ENCODE measurements at regions not wholly inside any gene's neighbourhood (a gene's known extent, or its start where the extent isn't known, plus 50 kb on each side); places are given as distances from the start of the nearest gene placed in this dataset.

DNA sequence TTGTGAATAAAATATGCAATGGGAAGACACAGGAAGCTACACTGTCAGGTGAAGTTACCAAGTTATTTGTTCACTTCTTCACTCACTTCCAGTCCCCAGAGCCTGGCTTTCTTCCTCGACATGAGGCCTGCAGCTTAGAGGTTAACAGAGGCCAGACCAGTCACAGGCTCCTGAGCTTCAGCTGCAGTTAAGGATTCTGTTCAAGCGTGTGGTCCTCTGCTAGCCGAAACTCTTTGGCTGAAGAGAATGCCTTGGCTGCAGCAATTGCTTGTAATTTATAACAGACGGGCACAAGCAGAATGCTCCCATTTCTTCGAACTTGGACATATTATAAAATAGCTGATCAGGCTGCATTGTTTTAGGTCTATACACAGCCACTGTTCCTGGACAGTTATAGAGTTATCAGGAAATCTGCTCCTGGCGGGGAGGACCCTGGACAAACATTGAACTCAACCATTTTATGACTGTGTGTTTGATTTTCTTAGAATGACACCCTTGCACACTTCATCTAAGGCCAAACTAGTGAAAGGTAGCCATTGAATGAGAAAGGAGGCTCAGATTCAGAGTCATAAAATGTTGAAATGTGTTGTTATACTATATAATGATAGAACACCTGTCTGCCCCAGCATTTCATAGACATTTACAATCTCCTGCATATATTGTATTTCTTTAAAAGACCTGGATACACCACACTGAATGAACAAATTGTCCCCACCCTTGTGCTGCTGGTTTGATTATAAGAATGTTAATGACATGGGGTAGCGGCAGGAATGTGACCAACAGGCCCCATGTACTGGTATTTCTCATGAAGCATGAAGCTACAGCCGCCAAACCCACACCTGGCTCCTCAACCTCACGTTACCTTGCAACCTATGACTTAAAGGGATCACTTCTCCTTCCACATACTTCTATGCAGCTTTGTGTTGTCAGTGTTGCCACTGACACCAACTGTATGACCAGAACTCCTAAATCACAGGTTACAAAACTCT lies 153.6 kb downstream of the TDRD15 start:
- Histone ChIP-seq H3K9me3 (ENCODE audit: control insufficient read depth in 3 of 3, low read length in 3 of 3) (no peaks in the 10 kb centered on the region), H3K27ac (ENCODE audit: low read depth, low read length) (no peak overlapping the region), H3K36me3 (ENCODE audit: control insufficient read depth in 3 of 3, insufficient read depth in 3 of 3, low read length in 3 of 3) (no peaks in the 10 kb centered on the region), H3K9ac (ENCODE audit: low read depth in 1 of 3, low read length in 3 of 3) (no peak overlapping the region), H3K27me3 (ENCODE audit: control insufficient read depth in 3 of 3, insufficient read depth in 3 of 3, low read length in 3 of 3) (peaks cover 0 to 2% (median 0%) of the 10 kb centered on the region in 3 donors), H3K4me3 (ENCODE audit: low read length in 3 of 3) (no peak overlapping the region), H3K4me1 (ENCODE audit: control insufficient read depth in 3 of 3, insufficient read depth in 3 of 3, low read length in 3 of 3) (no peaks in the 10 kb centered on the region)

DNA sequence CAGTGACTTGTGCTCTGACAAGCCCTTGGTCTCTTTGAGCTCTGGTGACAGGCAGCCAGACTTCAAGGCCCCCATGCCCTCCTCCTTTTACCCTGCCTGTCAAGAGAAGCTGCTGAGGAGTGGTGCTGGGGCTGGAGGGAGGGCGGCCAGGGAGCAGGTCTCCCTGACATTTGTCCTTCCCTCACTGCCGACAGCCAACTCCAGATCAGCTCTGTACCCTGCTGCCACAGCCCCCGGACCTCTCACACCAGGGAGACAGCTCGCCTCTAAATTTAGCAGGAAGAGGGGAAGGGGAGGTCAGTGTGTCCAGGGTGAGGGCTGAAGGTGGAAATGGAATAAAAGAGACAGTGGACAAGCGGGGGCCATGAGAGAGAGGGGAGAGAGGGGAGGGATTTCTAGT lies 155.8 kb downstream of the TDRD15 start:
- H3K9ac ChIP-seq (ENCODE audit: low read depth in 1 of 3, low read length in 3 of 3) = no peak overlapping the region
- peaks cover 0 to 2% (median 0%) of the 10 kb centered on the region in 3 donors for H3K27me3 ChIP-seq (ENCODE audit: control insufficient read depth in 3 of 3, insufficient read depth in 3 of 3, low read length in 3 of 3)
- H3K9me3 ChIP-seq (ENCODE audit: control insufficient read depth in 3 of 3, low read length in 3 of 3) = no peaks in the 10 kb centered on the region
- H3K4me3 ChIP-seq (ENCODE audit: low read length in 3 of 3) = no peak overlapping the region
- no peak overlapping the region for H3K27ac ChIP-seq (ENCODE audit: low read depth, low read length)
- H3K4me1 ChIP-seq (ENCODE audit: control insufficient read depth in 3 of 3, insufficient read depth in 3 of 3, low read length in 3 of 3) = no peaks in the 10 kb centered on the region
- H3K36me3 ChIP-seq (ENCODE audit: control insufficient read depth in 3 of 3, insufficient read depth in 3 of 3, low read length in 3 of 3) = no peaks in the 10 kb centered on the region

DNA sequence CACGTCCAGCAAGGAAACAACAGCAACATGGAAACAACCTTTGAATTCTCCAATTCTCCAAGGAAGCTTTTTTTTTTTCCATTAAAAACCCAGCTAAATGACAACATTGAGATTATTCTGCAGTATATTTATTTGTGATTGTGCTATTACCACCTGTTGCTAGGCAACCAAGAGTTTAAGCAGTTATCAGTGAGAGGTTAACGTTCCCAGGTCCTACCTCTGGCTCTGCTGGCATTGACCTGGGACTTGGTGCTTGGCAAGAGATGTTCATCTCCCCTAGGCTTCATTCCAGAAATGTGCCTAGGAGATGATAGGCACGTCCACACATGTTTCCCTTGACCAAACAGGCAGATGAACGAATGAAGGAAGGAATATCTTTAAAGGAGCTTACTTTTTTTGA lies 157.0 kb downstream of the TDRD15 start:
- Histone ChIP-seq H3K36me3 (ENCODE audit: control insufficient read depth in 3 of 3, insufficient read depth in 3 of 3, low read length in 3 of 3) (no peaks in the 10 kb centered on the region), H3K27me3 (ENCODE audit: control insufficient read depth in 3 of 3, insufficient read depth in 3 of 3, low read length in 3 of 3) (peaks cover 0 to 2% (median 0%) of the 10 kb centered on the region in 3 donors), H3K27ac (ENCODE audit: low read depth, low read length) (no peak overlapping the region), H3K9ac (ENCODE audit: low read depth in 1 of 3, low read length in 3 of 3) (no peak overlapping the region), H3K4me3 (ENCODE audit: low read length in 3 of 3) (no peak overlapping the region), H3K9me3 (ENCODE audit: control insufficient read depth in 3 of 3, low read length in 3 of 3) (no peaks in the 10 kb centered on the region), H3K4me1 (ENCODE audit: control insufficient read depth in 3 of 3, insufficient read depth in 3 of 3, low read length in 3 of 3) (no peaks in the 10 kb centered on the region)

DNA sequence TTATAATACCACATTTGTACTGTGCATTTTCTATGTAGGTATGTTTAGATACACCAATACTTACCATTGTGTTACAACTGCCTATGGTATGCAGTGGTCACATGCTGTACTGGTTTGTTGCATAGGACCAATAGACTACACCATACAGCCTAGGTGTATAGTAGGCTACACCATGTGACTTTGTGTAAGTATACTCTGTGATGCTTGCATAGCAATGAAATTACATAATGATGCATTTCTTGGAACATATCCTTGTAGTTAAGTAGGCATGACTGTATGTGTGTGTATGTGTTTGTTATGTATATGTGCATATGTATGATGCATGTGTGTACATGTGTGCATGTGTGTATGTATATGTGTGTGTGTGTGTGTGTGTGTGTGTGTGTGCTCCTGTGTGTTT lies 157.6 kb downstream of the TDRD15 start:
- Histone ChIP-seq H3K27me3 (ENCODE audit: control insufficient read depth in 3 of 3, insufficient read depth in 3 of 3, low read length in 3 of 3) (no peaks in the 10 kb centered on the region), H3K9ac (ENCODE audit: low read depth in 1 of 3, low read length in 3 of 3) (no peak overlapping the region), H3K27ac (ENCODE audit: low read depth, low read length) (no peak overlapping the region), H3K4me3 (ENCODE audit: low read length in 3 of 3) (no peak overlapping the region), H3K4me1 (ENCODE audit: control insufficient read depth in 3 of 3, insufficient read depth in 3 of 3, low read length in 3 of 3) (no peaks in the 10 kb centered on the region), H3K36me3 (ENCODE audit: control insufficient read depth in 3 of 3, insufficient read depth in 3 of 3, low read length in 3 of 3) (no peaks in the 10 kb centered on the region), H3K9me3 (ENCODE audit: control insufficient read depth in 3 of 3, low read length in 3 of 3) (no peaks in the 10 kb centered on the region)

DNA sequence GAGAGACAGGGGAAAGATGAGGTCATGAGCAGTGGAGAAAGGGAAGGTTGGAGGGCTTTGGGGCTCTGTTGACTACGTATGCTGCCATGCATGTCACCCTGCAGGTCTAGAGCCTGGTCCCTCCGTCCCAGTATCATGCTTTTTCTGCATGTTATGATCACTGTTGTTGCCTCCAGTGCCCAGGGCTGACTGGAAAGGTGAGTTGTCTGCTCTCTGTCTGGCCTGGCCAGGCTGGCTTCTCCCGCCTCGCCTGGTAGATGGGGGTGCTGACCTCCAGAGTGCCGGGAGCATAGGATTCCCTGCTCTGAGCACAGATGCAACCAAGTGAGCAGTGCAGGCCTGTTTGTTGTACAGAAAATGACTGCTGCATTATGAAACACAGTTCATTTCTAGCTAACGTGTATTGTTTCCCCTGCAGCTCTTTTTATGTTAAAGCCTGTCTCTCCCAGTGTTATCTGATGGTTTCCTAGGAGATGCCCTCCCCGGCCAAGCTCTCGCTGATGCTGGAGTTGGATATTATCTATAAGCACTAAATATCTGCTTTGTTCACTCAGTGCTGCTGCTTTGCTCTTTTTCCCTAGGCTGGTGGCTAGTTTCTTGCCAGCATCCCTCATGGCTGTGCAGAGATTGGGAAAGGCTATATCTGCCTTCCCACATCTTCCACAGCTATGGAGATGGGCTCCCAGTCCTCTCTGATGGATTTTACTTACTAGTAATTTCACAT lies 158.2 kb downstream of the TDRD15 start:
- H3K27me3 ChIP-seq (ENCODE audit: control insufficient read depth in 3 of 3, insufficient read depth in 3 of 3, low read length in 3 of 3) = no peaks in the 10 kb centered on the region
- no peaks in the 10 kb centered on the region for H3K36me3 ChIP-seq (ENCODE audit: control insufficient read depth in 3 of 3, insufficient read depth in 3 of 3, low read length in 3 of 3)
- H3K9ac ChIP-seq (ENCODE audit: low read depth in 1 of 3, low read length in 3 of 3) = no peak overlapping the region
- no peaks in the 10 kb centered on the region for H3K9me3 ChIP-seq (ENCODE audit: control insufficient read depth in 3 of 3, low read length in 3 of 3)
- H3K4me1 ChIP-seq (ENCODE audit: control insufficient read depth in 3 of 3, insufficient read depth in 3 of 3, low read length in 3 of 3) = no peaks in the 10 kb centered on the region
- H3K4me3 ChIP-seq (ENCODE audit: low read length in 3 of 3) = no peak overlapping the region
- H3K27ac ChIP-seq (ENCODE audit: low read depth, low read length) = no peak overlapping the region

DNA sequence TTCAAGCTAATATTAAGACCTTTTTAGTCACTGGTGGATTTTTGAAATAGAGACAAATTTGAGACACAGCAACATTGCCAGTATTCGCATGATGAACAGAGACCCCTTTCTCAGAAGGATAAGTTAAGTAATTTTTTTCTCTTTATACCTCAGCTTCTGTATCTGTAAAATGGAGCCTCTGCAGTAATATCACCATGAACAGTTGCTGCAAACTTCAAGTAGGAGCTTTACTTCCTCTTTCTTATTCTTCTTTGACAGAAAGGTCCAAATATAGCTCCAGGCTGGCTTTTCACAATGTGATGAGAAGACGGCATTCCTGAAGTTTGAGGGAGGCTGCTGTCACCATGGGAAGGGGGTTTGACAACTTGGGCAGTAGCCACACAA lies 158.7 kb downstream of the TDRD15 start:
- Histone ChIP-seq H3K27ac (ENCODE audit: low read depth, low read length) (no peak overlapping the region), H3K9ac (ENCODE audit: low read depth in 1 of 3, low read length in 3 of 3) (no peak overlapping the region), H3K27me3 (ENCODE audit: control insufficient read depth in 3 of 3, insufficient read depth in 3 of 3, low read length in 3 of 3) (no peaks in the 10 kb centered on the region), H3K4me1 (ENCODE audit: control insufficient read depth in 3 of 3, insufficient read depth in 3 of 3, low read length in 3 of 3) (no peaks in the 10 kb centered on the region), H3K4me3 (ENCODE audit: low read length in 3 of 3) (no peak overlapping the region), H3K9me3 (ENCODE audit: control insufficient read depth in 3 of 3, low read length in 3 of 3) (no peaks in the 10 kb centered on the region), H3K36me3 (ENCODE audit: control insufficient read depth in 3 of 3, insufficient read depth in 3 of 3, low read length in 3 of 3) (no peaks in the 10 kb centered on the region)

DNA sequence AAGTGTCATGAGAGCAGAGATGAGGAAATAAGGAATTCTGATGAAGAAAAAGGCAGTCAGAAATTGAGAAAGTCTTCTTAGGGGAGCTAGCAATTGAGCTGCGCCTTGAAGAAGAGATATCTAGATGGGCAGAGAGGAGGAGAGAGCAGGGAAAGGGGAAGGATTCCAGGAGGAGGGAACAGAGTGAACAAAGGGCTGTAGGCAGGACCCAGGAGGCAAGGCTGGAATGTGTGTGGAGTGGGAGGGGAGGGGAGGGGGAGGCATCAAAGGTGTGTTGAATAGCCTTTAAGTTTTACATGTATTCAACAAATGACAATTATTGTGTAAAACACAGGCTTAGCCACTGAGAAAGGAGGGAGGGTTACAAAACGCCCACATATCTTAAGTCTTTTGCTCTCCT lies 164.5 kb downstream of the TDRD15 start:
- Histone ChIP-seq H3K36me3 (ENCODE audit: control insufficient read depth in 3 of 3, insufficient read depth in 3 of 3, low read length in 3 of 3) (no peaks in the 10 kb centered on the region), H3K9ac (ENCODE audit: low read depth in 1 of 3, low read length in 3 of 3) (no peak overlapping the region), H3K27ac (ENCODE audit: low read depth, low read length) (no peak overlapping the region), H3K9me3 (ENCODE audit: control insufficient read depth in 3 of 3, low read length in 3 of 3) (no peaks in the 10 kb centered on the region), H3K27me3 (ENCODE audit: control insufficient read depth in 3 of 3, insufficient read depth in 3 of 3, low read length in 3 of 3) (no peaks in the 10 kb centered on the region), H3K4me1 (ENCODE audit: control insufficient read depth in 3 of 3, insufficient read depth in 3 of 3, low read length in 3 of 3) (no peaks in the 10 kb centered on the region), H3K4me3 (ENCODE audit: low read length in 3 of 3) (no peak overlapping the region)

DNA sequence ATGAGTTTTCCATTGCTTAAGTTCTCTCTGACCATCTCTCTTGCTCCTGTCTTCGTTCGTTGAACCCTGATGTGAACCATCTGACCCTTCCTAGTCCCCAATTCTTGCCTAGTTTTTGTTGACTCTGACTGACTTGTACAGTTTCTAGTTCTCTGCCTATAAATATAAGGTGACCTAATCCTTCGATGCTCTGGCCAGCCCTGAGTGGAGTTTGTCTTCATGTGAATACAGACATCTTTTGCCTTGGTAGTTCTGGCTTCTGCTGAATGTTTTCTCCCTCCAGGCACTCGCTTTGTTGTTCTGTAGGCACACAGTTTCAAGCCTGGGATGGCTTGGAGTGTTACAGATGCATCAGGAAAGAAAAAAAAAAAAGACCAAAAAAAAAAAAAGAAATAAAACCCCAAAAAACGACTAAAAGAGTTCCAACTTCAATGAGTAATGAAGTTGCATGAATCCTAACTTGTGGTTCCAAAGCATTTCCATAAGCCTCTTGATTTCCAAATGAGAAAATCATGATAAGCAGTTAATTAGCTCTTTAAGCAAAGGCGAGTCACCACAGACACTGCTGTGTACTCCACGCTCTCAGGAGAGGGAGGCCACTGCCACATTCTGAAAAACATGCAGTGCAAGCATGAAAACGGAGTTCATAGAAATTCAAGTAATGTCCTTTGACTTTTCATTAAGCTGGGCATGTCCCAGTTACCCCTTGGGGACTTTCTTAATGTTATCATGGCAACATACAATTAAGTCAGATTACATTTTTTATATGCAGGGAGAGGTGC lies 165.2 kb downstream of the TDRD15 start:
- Histone ChIP-seq H3K36me3 (ENCODE audit: control insufficient read depth in 3 of 3, insufficient read depth in 3 of 3, low read length in 3 of 3) (no peaks in the 10 kb centered on the region), H3K4me3 (ENCODE audit: low read length in 3 of 3) (no peak overlapping the region), H3K27ac (ENCODE audit: low read depth, low read length) (no peak overlapping the region), H3K4me1 (ENCODE audit: control insufficient read depth in 3 of 3, insufficient read depth in 3 of 3, low read length in 3 of 3) (no peaks in the 10 kb centered on the region), H3K9me3 (ENCODE audit: control insufficient read depth in 3 of 3, low read length in 3 of 3) (no peaks in the 10 kb centered on the region), H3K27me3 (ENCODE audit: control insufficient read depth in 3 of 3, insufficient read depth in 3 of 3, low read length in 3 of 3) (no peaks in the 10 kb centered on the region), H3K9ac (ENCODE audit: low read depth in 1 of 3, low read length in 3 of 3) (no peak overlapping the region)

DNA sequence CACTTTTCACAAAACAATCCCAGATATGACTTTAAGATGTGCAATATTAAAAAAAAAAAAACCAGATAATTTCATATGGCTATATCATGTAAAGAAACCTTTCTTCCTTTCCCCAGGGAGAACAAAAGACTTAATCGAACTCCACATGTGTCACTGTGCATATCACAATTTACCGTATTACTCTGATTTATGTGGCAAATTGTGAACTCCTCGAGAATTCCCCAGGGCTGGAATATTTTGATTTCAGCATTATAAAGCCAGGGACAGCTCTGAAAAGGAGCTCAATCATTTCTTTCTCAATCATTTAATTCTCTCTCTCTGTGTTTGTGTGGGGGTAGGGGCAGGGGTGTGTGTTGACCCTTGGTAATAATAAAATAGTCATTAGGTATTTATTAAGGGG lies 165.8 kb downstream of the TDRD15 start:
- Histone ChIP-seq H3K36me3 (ENCODE audit: control insufficient read depth in 3 of 3, insufficient read depth in 3 of 3, low read length in 3 of 3) (no peaks in the 10 kb centered on the region), H3K9me3 (ENCODE audit: control insufficient read depth in 3 of 3, low read length in 3 of 3) (no peaks in the 10 kb centered on the region), H3K27ac (ENCODE audit: low read depth, low read length) (no peak overlapping the region), H3K9ac (ENCODE audit: low read depth in 1 of 3, low read length in 3 of 3) (no peak overlapping the region), H3K4me3 (ENCODE audit: low read length in 3 of 3) (no peak overlapping the region), H3K27me3 (ENCODE audit: control insufficient read depth in 3 of 3, insufficient read depth in 3 of 3, low read length in 3 of 3) (no peaks in the 10 kb centered on the region), H3K4me1 (ENCODE audit: control insufficient read depth in 3 of 3, insufficient read depth in 3 of 3, low read length in 3 of 3) (no peaks in the 10 kb centered on the region)
